H9 (cell line): ENCODE measurements at regions not wholly inside any gene's neighbourhood (a gene's known extent, or its start where the extent isn't known, plus 50 kb on each side); places are given as distances from the start of the nearest gene placed in this dataset.

Source experiments
- DNase-seq: peaks from one replicate; pipeline ENCODE4 v3.0.0-alpha.2; 2017
- H2AFZ ChIP-seq: one replicate; pipeline ENCODE4 v1.6.1; 2013; ENCODE audit warnings: mild to moderate bottlenecking, low read length, control low read depth, moderate library complexity
- H2AK5ac ChIP-seq: 2 replicates; pipeline ENCODE4 v1.6.1; 2013; ENCODE audit warnings: low read length, control low read depth, mixed read lengths; ENCODE audit not compliant: insufficient read length
- H2BK120ac ChIP-seq: one replicate; pipeline ENCODE4 v1.6.1; 2013; ENCODE audit warnings: low read depth, mild to moderate bottlenecking, low read length, control low read depth, inconsistent platforms; ENCODE audit not compliant: poor library complexity, severe bottlenecking
- H2BK12ac ChIP-seq: 2 replicates; pipeline ENCODE4 v1.6.1; 2013; ENCODE audit warnings: low read length, control low read depth, mixed read lengths, low read depth; ENCODE audit not compliant: insufficient read length
- H2BK15ac ChIP-seq: 2 replicates; pipeline ENCODE4 v1.6.1; 2013; ENCODE audit warnings: low read depth, low read length, control low read depth
- H2BK20ac ChIP-seq: one replicate; pipeline ENCODE4 v1.6.1; 2013; ENCODE audit warnings: low read depth, mild to moderate bottlenecking, low read length, control low read depth, inconsistent platforms; ENCODE audit not compliant: poor library complexity, severe bottlenecking
- H2BK5ac ChIP-seq: 2 replicates; pipeline ENCODE4 v1.6.1; 2013; ENCODE audit warnings: low read length, control low read depth, mixed read lengths; ENCODE audit not compliant: insufficient read length
- H3K14ac ChIP-seq: 2 replicates; pipeline ENCODE4 v1.6.1; 2013; ENCODE audit warnings: low read length, control low read depth; ENCODE audit not compliant: insufficient read depth
- H3K18ac ChIP-seq: 2 replicates; pipeline ENCODE4 v1.6.1; 2013; ENCODE audit warnings: low read depth, mild to moderate bottlenecking, mixed read lengths, low read length, control low read depth; ENCODE audit not compliant: insufficient read length
- H3K23ac ChIP-seq: 2 replicates; pipeline ENCODE4 v1.6.1; 2013; ENCODE audit warnings: low read length, control low read depth, mixed read lengths, low read depth; ENCODE audit not compliant: insufficient read length
- H3K23me2 ChIP-seq: 2 replicates; pipeline ENCODE4 v1.6.1; 2013; ENCODE audit warnings: low read depth, mild to moderate bottlenecking, mixed read lengths, low read length, control low read depth; ENCODE audit not compliant: insufficient read length, poor library complexity, severe bottlenecking
- H3K27ac ChIP-seq: 2 replicates; pipeline ENCODE4 v1.5.1; 2013; ENCODE audit warnings: low read length, control low read depth, mixed read lengths, low read depth; ENCODE audit not compliant: insufficient read length
- H3K27me3 ChIP-seq: 2 replicates; pipeline ENCODE4 v1.6.1; 2013; ENCODE audit warnings: low read length, control low read depth, inconsistent platforms; ENCODE audit not compliant: insufficient read depth
- H3K4ac ChIP-seq: 2 replicates; pipeline ENCODE4 v1.6.1; 2013; ENCODE audit warnings: low read depth, mild to moderate bottlenecking, control low read depth, inconsistent platforms, low read length, moderate library complexity
- H3K4me1 ChIP-seq: 2 replicates; pipeline ENCODE4 v1.6.1; 2013; ENCODE audit warnings: low read length, control low read depth, inconsistent platforms; ENCODE audit not compliant: insufficient read depth
- H3K4me2 ChIP-seq: 2 replicates; pipeline ENCODE4 v1.6.1; 2013; ENCODE audit warnings: low read length, control low read depth, mixed read lengths; ENCODE audit not compliant: insufficient read length, insufficient read depth
- H3K56ac ChIP-seq: 2 replicates; pipeline ENCODE4 v1.6.1; 2013; ENCODE audit warnings: low read depth, mild to moderate bottlenecking, mixed read lengths, low read length, control low read depth; ENCODE audit not compliant: insufficient read length
- H3K79me1 ChIP-seq: 2 replicates; pipeline ENCODE4 v1.6.1; 2013; ENCODE audit warnings: low read depth, mild to moderate bottlenecking, moderate library complexity, low read length, control low read depth, inconsistent platforms; ENCODE audit not compliant: insufficient read depth, poor library complexity, severe bottlenecking
- H3K79me2 ChIP-seq: 2 replicates; pipeline ENCODE4 v1.6.1; 2013; ENCODE audit warnings: low read length, control low read depth, inconsistent platforms; ENCODE audit not compliant: insufficient read depth
- H3K9ac ChIP-seq: 2 replicates; pipeline ENCODE4 v1.6.1; 2013; ENCODE audit warnings: low read length, control low read depth, mixed read lengths; ENCODE audit not compliant: insufficient read length; ENCODE audit errors: extremely low read depth
- H3K9me3 ChIP-seq: one replicate; pipeline ENCODE4 v1.6.1; 2013; ENCODE audit warnings: low read depth, low read length, inconsistent platforms; ENCODE audit not compliant: control insufficient read depth
- H3T11ph ChIP-seq: one replicate; pipeline ENCODE4 v1.6.1; 2013; ENCODE audit warnings: mild to moderate bottlenecking, low read length, control low read depth, inconsistent platforms
- H4K20me1 ChIP-seq: one replicate; pipeline ENCODE4 v1.6.1; 2013; ENCODE audit not compliant: control insufficient read depth, insufficient read length, insufficient read depth
- H4K5ac ChIP-seq: 2 replicates; pipeline ENCODE4 v1.6.1; 2013; ENCODE audit warnings: low read depth, mild to moderate bottlenecking, mixed read lengths, low read length, control low read depth; ENCODE audit not compliant: insufficient read length
- H4K8ac ChIP-seq: replicated peaks from 2 replicates; pipeline ENCODE4 v1.6.1; 2013; ENCODE audit warnings: low read length, control low read depth, mixed read lengths, low read depth; ENCODE audit not compliant: insufficient read length
- H4K91ac ChIP-seq: 2 replicates; pipeline ENCODE4 v1.6.1; 2013; ENCODE audit warnings: low read depth, mild to moderate bottlenecking, moderate library complexity, mixed read lengths, low read length, control low read depth; ENCODE audit not compliant: insufficient read length
- H3K27ac Mint-ChIP-seq, 3 experiments: 2 replicates in 2 of 3; 3 replicates in 1 of 3; pipeline ENCODE4 v1.8.0; 2020 to 2021; ENCODE audit warnings: mixed read lengths in 3 of 3, mild to moderate bottlenecking in 1 of 3, moderate library complexity in 1 of 3
- H3K27me3 Mint-ChIP-seq: 2 replicates; pipeline ENCODE4 v1.8.0; 2021; ENCODE audit warnings: low read depth, mild to moderate bottlenecking, moderate library complexity, mixed read lengths
- H3K36me3 Mint-ChIP-seq, 3 experiments: 2 replicates in 2 of 3; 3 replicates in 1 of 3; pipeline ENCODE4 v1.8.0; 2020 to 2021; ENCODE audit warnings: low read depth in 3 of 3, mixed read lengths in 3 of 3; ENCODE audit not compliant: insufficient read depth in 1 of 3
- H3K4me1 Mint-ChIP-seq, 2 experiments: 2 replicates each; pipeline ENCODE4 v1.8.0; 2020; ENCODE audit warnings: mixed read lengths in 2 of 2
- H3K4me3 Mint-ChIP-seq, 2 experiments: 2 replicates in 1 of 2; 3 replicates in 1 of 2; pipeline ENCODE4 v1.8.0; 2020 to 2021; ENCODE audit warnings: mild to moderate bottlenecking in 2 of 2, mixed read lengths in 2 of 2, moderate library complexity in 1 of 2
- H3K9me3 Mint-ChIP-seq, 2 experiments: 2 replicates in 1 of 2; 3 replicates in 1 of 2; pipeline ENCODE4 v1.8.0; 2020; ENCODE audit warnings: mild to moderate bottlenecking in 2 of 2, mixed read lengths in 2 of 2, moderate library complexity in 1 of 2
- CTCF ChIP-seq: fragments of 200-600 bp; sonication (generic); conservative IDR thresholded peaks from 3 replicates; pipeline ENCODE4 v1.8.0; 2021; ENCODE audit warnings: antibody characterized with exemption, mild to moderate bottlenecking
- WGBS: extraction: QIAGEN DNeasy Blood & Tissue Kit; methylation state at CpG from one replicate; pipeline ENCODE4 v1.1.7; 2013; ENCODE audit warnings: missing lambda C conversion rate, low lambda C conversion rate, mixed read lengths; ENCODE audit not compliant: insufficient read length; ENCODE audit errors: extremely low coverage; 5-methylcytosine and 5-hydroxymethylcytosine counted together

GRCh38 chr9:131791542-131792254 lies 51.8 kb upstream of the RAPGEF1 start:
- H3K9ac ChIP-seq = no peak overlapping the region
- peaks cover 22 to 29% of the 10 kb centered on the region in 2 experiments for H3K4me1 Mint-ChIP-seq
- H2BK15ac ChIP-seq = no peak overlapping the region
- no peak overlapping the region for H3K56ac ChIP-seq
- H3K27me3 Mint-ChIP-seq = peaks cover 17% of the 10 kb centered on the region
- H4K5ac ChIP-seq = no peak overlapping the region
- H3K18ac ChIP-seq = no peak overlapping the region
- H2BK12ac ChIP-seq = no peak overlapping the region
- H4K91ac ChIP-seq = no peak overlapping the region
- H3K9me3 ChIP-seq = no peaks in the 10 kb centered on the region
- no peak for DNase-seq
- no peaks in the 10 kb centered on the region; the same call in 1 of the 2 replicates for H3K4me1 ChIP-seq
- H4K8ac ChIP-seq = no peak overlapping the region
- no peak overlapping the region; a peak in 1 of 7 replicates for H3K27ac Mint-ChIP-seq
- no peak overlapping the region for H3K4me3 Mint-ChIP-seq
- TF ChIP-seq CTCF = no peak
- peaks cover 3 to 4% of the 10 kb centered on the region in 2 experiments; a peak in 4 of 5 replicates for H3K9me3 Mint-ChIP-seq
- no peak overlapping the region; the same call in 1 of the 2 replicates for H3K14ac ChIP-seq
- no peak overlapping the region for H2BK5ac ChIP-seq
- no peak overlapping the region for H3K23ac ChIP-seq
- H3K23me2 ChIP-seq = no peaks in the 10 kb centered on the region
- H3K4me2 ChIP-seq = no peak overlapping the region
- no peaks in the 10 kb centered on the region for H4K20me1 ChIP-seq
- H3K79me1 ChIP-seq = no peaks in the 10 kb centered on the region
- H3K36me3 Mint-ChIP-seq = no peaks in the 10 kb centered on the region; a peak in 1 of 7 replicates
- H2BK20ac ChIP-seq = no peak overlapping the region
- H3T11ph ChIP-seq = no peak overlapping the region
- no peak overlapping the region for H3K4ac ChIP-seq
- WGBS = no CpG with 5 or more reads among the region's 23 CpGs
- no peaks in the 10 kb centered on the region for H3K79me2 ChIP-seq
- no peak overlapping the region for H2AK5ac ChIP-seq
- no peak overlapping the region for H2AFZ ChIP-seq
- no peaks in the 10 kb centered on the region for H3K27me3 ChIP-seq
- no peak overlapping the region for H3K27ac ChIP-seq
- H2BK120ac ChIP-seq = no peak overlapping the region
